PC-3 (cell line): ENCODE measurements at regions not wholly inside any gene's neighbourhood (a gene's known extent, or its start where the extent isn't known, plus 50 kb on each side); places are given as distances from the start of the nearest gene placed in this dataset.
"Not testable (repeated sequence)": the region's sequence is repeated elsewhere in the genome, so short reads cannot be mapped to it uniquely, and the experiment has no call there.

Source experiments
- ATAC-seq: fragments of 200-7000 bp; cut with Tn5 transposase; 2 replicates; pipeline ENCODE4 v1.9.1; 2020; ENCODE audit warnings: mild to moderate bottlenecking, moderate library complexity
- BruUV-seq: library from RNA; stranded (reverse); fragments of 400-500 nt; replicated peaks from 2 replicates; lab custom pipeline; 2021; lab: Mats Ljungman, UMichigan
- CTCF ChIA-PET: fragments of 300-600 bp; sonication (Branson Sonifier 250); formaldehyde crosslinking; loops from one replicate; lab custom pipeline; 2022; ENCODE audit warnings: antibody characterized with exemption; lab: Charles Lee
- POLR2A ChIA-PET: fragments of 300-600 bp; sonication (Branson Sonifier 250); formaldehyde crosslinking; loops from one replicate; lab custom pipeline; 2022; ENCODE audit warnings: antibody characterized with exemption; ENCODE audit not compliant: unreplicated experiment; lab: Charles Lee
- DNase-seq: peaks from one replicate; pipeline ENCODE4 v3.0.0-alpha.2; 2015
- H2AFZ ChIP-seq: fragments of 300-600 bp; sonication (generic); 2 replicates; pipeline ENCODE4 v1.6.0; 2016; ENCODE audit warnings: antibody characterized with exemption, low read length
- H3F3A ChIP-seq: fragments of 300-600 bp; sonication (generic); one replicate; pipeline ENCODE4 v1.6.0; 2017; ENCODE audit warnings: antibody characterized with exemption, low read length, control low read depth, mild to moderate bottlenecking; ENCODE audit not compliant: unreplicated experiment
- H3K27ac ChIP-seq: fragments of 300-600 bp; sonication (generic); 2 replicates; pipeline ENCODE4 v1.5.1; 2016; ENCODE audit warnings: mild to moderate bottlenecking, low read length
- H3K27me3 ChIP-seq: fragments of 300-600 bp; sonication (generic); 2 replicates; pipeline ENCODE4 v1.6.1; 2016; ENCODE audit warnings: low read length, mixed read lengths
- H3K36me3 ChIP-seq: fragments of 300-600 bp; sonication (generic); 2 replicates; pipeline ENCODE4 v1.6.1; 2016; ENCODE audit warnings: low read depth, mixed run types, low read length, mixed read lengths
- H3K4me1 ChIP-seq: fragments of 300-600 bp; sonication (generic); 2 replicates; pipeline ENCODE4 v1.5.1; 2016; ENCODE audit warnings: low read length; ENCODE audit not compliant: insufficient read depth
- H3K4me2 ChIP-seq: fragments of 300-600 bp; sonication (generic); 2 replicates; pipeline ENCODE4 v1.6.0; 2016; ENCODE audit warnings: low read length
- H3K4me3 ChIP-seq: fragments of 300-600 bp; sonication (generic); 2 replicates; pipeline ENCODE4 v1.5.1; 2016; ENCODE audit warnings: mild to moderate bottlenecking, low read length, mixed read lengths
- H3K79me2 ChIP-seq: fragments of 300-600 bp; sonication (generic); 2 replicates; pipeline ENCODE4 v1.6.1; 2017; ENCODE audit warnings: low read length, mixed read lengths
- H3K9ac ChIP-seq: fragments of 300-600 bp; sonication (generic); 2 replicates; pipeline ENCODE4 v1.6.0; 2016; ENCODE audit warnings: mild to moderate bottlenecking, low read length
- H3K9me2 ChIP-seq: fragments of 300-600 bp; sonication (generic); replicated peaks from 2 replicates; pipeline ENCODE4 v1.6.1; 2016; ENCODE audit warnings: mixed run types, low read length, mixed read lengths
- H3K9me3 ChIP-seq: fragments of 300-600 bp; sonication (generic); 2 replicates; pipeline ENCODE4 v1.6.1; 2016; ENCODE audit warnings: low read length, mixed read lengths
- H4K20me1 ChIP-seq: fragments of 300-600 bp; sonication (generic); 2 replicates; pipeline ENCODE4 v1.6.1; 2016; ENCODE audit warnings: low read length, mixed read lengths
- CTCF ChIP-seq: fragments of 300-600 bp; sonication (generic); conservative IDR thresholded peaks from 2 replicates; pipeline ENCODE4 v1.5.1; 2017; ENCODE audit warnings: antibody characterized with exemption, low read depth, mild to moderate bottlenecking, low read length
- EZH2 ChIP-seq: fragments of 300-600 bp; sonication (generic); IDR thresholded peaks from one replicate; pipeline ENCODE4 v1.6.1; 2017; ENCODE audit warnings: antibody characterized with exemption, mild to moderate bottlenecking, low read length; ENCODE audit not compliant: unreplicated experiment
- EZH2phosphoT487 ChIP-seq: fragments of 300-600 bp; sonication (generic); IDR thresholded peaks from 2 replicates; pipeline ENCODE4 v1.6.1; 2018; ENCODE audit warnings: mild to moderate bottlenecking, antibody characterized with exemption, low read length, borderline replicate concordance
- intact Hi-C: fragments of 100-400 bp; cut with micrococcal nuclease; formaldehyde crosslinking; loops from 2 replicates; pipeline ENCODE4 v1.9.0; 2023

GRCh38 chr3:104257486-104257885 is 1109.2 kb upstream of the ALCAM start:
- Histone ChIP-seq H3K9me3 (no peaks in the 10 kb centered on the region), H3K4me2 (no peak overlapping the region), H4K20me1 (no peaks in the 10 kb centered on the region), H3K4me1 (no peaks in the 10 kb centered on the region), H3K27me3 (peaks cover 6% of the 10 kb centered on the region), H3K36me3 (no peaks in the 10 kb centered on the region), H3K9me2 (no peaks in the 10 kb centered on the region), H2AFZ (no peak overlapping the region), H3K27ac (no peak overlapping the region), H3K79me2 (no peaks in the 10 kb centered on the region), H3F3A (no peaks in the 10 kb centered on the region), H3K4me3 (no peak overlapping the region), H3K9ac (no peak overlapping the region)
- ChIA-PET POLR2A (no interaction called here), CTCF (no interaction called here)
- ATAC-seq (no peak), DNase-seq (no peak)
- intact Hi-C loops = no loop called here
- no peak for TF ChIP-seq EZH2phosphoT487
- TF ChIP-seq EZH2 = no peak
- TF ChIP-seq CTCF = no peak
- BruUV-seq = no TSS peak

GRCh38 chr3:104263477-104263876 is 1103.2 kb upstream of the ALCAM start:
- intact Hi-C loops = no loop called here

GRCh38 chr3:104266219-104266618 is 1100.5 kb upstream of the ALCAM start:
- H3F3A ChIP-seq, intact Hi-C loops, BruUV-seq, H2AFZ ChIP-seq, H3K9me3 ChIP-seq, H3K4me2 ChIP-seq, H4K20me1 ChIP-seq, H3K4me3 ChIP-seq, CTCF ChIA-PET, H3K79me2 ChIP-seq, POLR2A ChIA-PET, H3K9me2 ChIP-seq, H3K9ac ChIP-seq, H3K4me1 ChIP-seq, H3K27ac ChIP-seq, H3K36me3 ChIP-seq, H3K27me3 ChIP-seq: not testable (repeated sequence)
- ATAC-seq (peak; percentile 45; the same call in 1 of the 2 replicates), DNase-seq (peak; percentile 17)

More at GRCh38 chr3:104263477-104263876, 1103.2 kb upstream of the ALCAM start:
- BruUV-seq = no TSS peak
- Histone ChIP-seq H3K9ac (no peak overlapping the region), H4K20me1 (no peaks in the 10 kb centered on the region), H3K9me3 (no peaks in the 10 kb centered on the region), H3K4me3 (no peak overlapping the region), H3K79me2 (no peaks in the 10 kb centered on the region), H3K36me3 (no peaks in the 10 kb centered on the region), H3K27ac (no peak overlapping the region), H3K4me2 (no peak overlapping the region), H2AFZ (no peak overlapping the region), H3K27me3 (no peaks in the 10 kb centered on the region), H3F3A (no peaks in the 10 kb centered on the region), H3K4me1 (no peaks in the 10 kb centered on the region), H3K9me2 (no peaks in the 10 kb centered on the region)
- TF ChIP-seq EZH2phosphoT487 (no peak), EZH2 (no peak), CTCF (no peak)
- ATAC-seq (peak; percentile 70), DNase-seq (peak; percentile 37)
- CTCF ChIA-PET = no interaction called here
- POLR2A ChIA-PET = no interaction called here
